Ishikawa (cell line): ENCODE measurements at regions not wholly inside any gene's neighbourhood (a gene's known extent, or its start where the extent isn't known, plus 50 kb on each side); places are given as distances from the start of the nearest gene placed in this dataset.

Source experiments
- CEBPB ChIP-seq: IDR thresholded peaks from 2 replicates; pipeline ENCODE4 v1.6.1; 2012
- CREB1 ChIP-seq: IDR thresholded peaks from 2 replicates; pipeline ENCODE4 v1.6.1; 2012; ENCODE audit warnings: low read depth
- EGR1 ChIP-seq: IDR thresholded peaks from 2 replicates; pipeline ENCODE4 v1.6.1; 2012
- EP300 ChIP-seq: IDR thresholded peaks from 2 replicates; pipeline ENCODE4 v1.6.1; 2012; ENCODE audit warnings: borderline replicate concordance
- FOXM1 ChIP-seq: IDR thresholded peaks from 2 replicates; pipeline ENCODE4 v1.6.1; 2012; ENCODE audit warnings: low read depth, borderline replicate concordance
- RAD21 ChIP-seq: IDR thresholded peaks from 2 replicates; pipeline ENCODE4 v1.6.1; 2012; ENCODE audit warnings: low read depth
- TAF1 ChIP-seq: IDR thresholded peaks from 2 replicates; pipeline ENCODE4 v1.6.1; 2012; ENCODE audit warnings: low read depth, mild to moderate bottlenecking
- TCF12 ChIP-seq: IDR thresholded peaks from 2 replicates; pipeline ENCODE4 v1.6.1; 2012; ENCODE audit warnings: low read depth
- TEAD4 ChIP-seq: IDR thresholded peaks from 2 replicates; pipeline ENCODE4 v1.6.1; 2012
- YY1 ChIP-seq: IDR thresholded peaks from 2 replicates; pipeline ENCODE4 v1.6.1; 2012; ENCODE audit warnings: low read depth
- ZBTB7A ChIP-seq: IDR thresholded peaks from 2 replicates; pipeline ENCODE4 v1.6.1; 2012; ENCODE audit warnings: low read depth
- TF ChIP-seq, protein P1 (sequence below): IDR thresholded peaks from 2 replicates; pipeline ENCODE4 v1.6.1; 2012
- TF ChIP-seq, protein P2 (sequence below): IDR thresholded peaks from 2 replicates; pipeline ENCODE4 v1.6.1; 2012; ENCODE audit warnings: low read depth, mild to moderate bottlenecking
- TF ChIP-seq, protein P3 (sequence below): IDR thresholded peaks from 2 replicates; pipeline ENCODE4 v1.6.1; 2012

DNA sequence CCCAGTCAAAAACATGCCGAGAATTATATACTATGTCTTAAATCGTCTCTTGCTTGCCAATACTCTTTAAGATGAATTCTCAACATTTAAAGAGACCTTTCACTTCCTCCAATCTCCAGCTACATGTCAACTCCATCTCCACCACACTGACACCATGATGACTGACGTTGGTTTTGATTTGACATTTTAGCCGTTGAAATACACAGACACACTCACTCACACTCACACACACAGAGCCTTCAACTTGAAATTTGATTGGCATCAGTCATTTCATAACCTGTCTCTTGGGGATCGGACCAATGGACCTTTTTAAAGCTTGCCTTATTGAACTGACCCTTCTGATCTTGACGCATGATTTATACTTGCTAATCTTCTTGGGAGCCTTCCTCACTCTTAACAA is 230.8 kb upstream of the PIK3C3 start:
- TF ChIP-seq TEAD4 = no peak
- no peak for TF ChIP-seq EP300
- TF ChIP-seq, protein P1, sequence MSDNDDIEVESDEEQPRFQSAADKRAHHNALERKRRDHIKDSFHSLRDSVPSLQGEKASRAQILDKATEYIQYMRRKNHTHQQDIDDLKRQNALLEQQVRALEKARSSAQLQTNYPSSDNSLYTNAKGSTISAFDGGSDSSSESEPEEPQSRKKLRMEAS = no peak
- TF ChIP-seq CREB1 = no peak
- no peak for TF ChIP-seq TCF12
- TF ChIP-seq, protein P2, sequence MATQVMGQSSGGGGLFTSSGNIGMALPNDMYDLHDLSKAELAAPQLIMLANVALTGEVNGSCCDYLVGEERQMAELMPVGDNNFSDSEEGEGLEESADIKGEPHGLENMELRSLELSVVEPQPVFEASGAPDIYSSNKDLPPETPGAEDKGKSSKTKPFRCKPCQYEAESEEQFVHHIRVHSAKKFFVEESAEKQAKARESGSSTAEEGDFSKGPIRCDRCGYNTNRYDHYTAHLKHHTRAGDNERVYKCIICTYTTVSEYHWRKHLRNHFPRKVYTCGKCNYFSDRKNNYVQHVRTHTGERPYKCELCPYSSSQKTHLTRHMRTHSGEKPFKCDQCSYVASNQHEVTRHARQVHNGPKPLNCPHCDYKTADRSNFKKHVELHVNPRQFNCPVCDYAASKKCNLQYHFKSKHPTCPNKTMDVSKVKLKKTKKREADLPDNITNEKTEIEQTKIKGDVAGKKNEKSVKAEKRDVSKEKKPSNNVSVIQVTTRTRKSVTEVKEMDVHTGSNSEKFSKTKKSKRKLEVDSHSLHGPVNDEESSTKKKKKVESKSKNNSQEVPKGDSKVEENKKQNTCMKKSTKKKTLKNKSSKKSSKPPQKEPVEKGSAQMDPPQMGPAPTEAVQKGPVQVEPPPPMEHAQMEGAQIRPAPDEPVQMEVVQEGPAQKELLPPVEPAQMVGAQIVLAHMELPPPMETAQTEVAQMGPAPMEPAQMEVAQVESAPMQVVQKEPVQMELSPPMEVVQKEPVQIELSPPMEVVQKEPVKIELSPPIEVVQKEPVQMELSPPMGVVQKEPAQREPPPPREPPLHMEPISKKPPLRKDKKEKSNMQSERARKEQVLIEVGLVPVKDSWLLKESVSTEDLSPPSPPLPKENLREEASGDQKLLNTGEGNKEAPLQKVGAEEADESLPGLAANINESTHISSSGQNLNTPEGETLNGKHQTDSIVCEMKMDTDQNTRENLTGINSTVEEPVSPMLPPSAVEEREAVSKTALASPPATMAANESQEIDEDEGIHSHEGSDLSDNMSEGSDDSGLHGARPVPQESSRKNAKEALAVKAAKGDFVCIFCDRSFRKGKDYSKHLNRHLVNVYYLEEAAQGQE = no peak
- no peak for TF ChIP-seq ZBTB7A
- TF ChIP-seq RAD21 = no peak
- TF ChIP-seq TAF1 = no peak
- TF ChIP-seq, protein P3, sequence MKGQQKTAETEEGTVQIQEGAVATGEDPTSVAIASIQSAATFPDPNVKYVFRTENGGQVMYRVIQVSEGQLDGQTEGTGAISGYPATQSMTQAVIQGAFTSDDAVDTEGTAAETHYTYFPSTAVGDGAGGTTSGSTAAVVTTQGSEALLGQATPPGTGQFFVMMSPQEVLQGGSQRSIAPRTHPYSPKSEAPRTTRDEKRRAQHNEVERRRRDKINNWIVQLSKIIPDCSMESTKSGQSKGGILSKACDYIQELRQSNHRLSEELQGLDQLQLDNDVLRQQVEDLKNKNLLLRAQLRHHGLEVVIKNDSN = no peak
- no peak for TF ChIP-seq CEBPB
- TF ChIP-seq YY1 = no peak
- TF ChIP-seq FOXM1 = no peak
- no peak for TF ChIP-seq EGR1
